ENCODE measurements at regions not wholly inside any gene's neighbourhood (a gene's known extent, or its start where the extent isn't known, plus 50 kb on each side); places are given as distances from the start of the nearest gene placed in this dataset.

DNA sequence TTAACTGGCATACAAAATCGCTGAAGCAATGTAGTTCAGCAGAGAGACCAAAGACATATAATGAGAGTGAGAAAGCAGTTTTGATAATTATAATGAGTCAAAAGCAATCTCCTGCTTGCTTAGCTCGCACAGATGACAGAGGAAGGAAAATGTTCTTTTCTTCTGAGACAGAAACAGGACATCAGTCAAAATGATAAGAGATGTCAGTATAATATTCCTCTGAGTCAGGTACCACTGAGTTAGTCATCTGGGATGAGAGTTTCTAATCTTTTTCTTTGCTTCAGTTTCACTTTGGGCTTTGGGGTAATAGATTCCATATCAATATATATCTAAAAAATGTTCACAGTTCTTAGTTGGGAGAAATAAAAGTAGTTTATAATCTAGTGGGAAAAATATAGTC lies 387.2 kb downstream of the PCDH7 start:
- Mint-ChIP-seq H3K36me3 (ENCODE audit: insufficient read depth, unreplicated experiment) (no peaks in the 10 kb centered on the region), H3K4me3 (ENCODE audit: unreplicated experiment) (no peak overlapping the region), H3K9me3 (ENCODE audit: unreplicated experiment) (no peaks in the 10 kb centered on the region), H3K27ac (ENCODE audit: low read depth, unreplicated experiment) (no peak overlapping the region), H3K4me1 (ENCODE audit: insufficient read depth, unreplicated experiment) (no peaks in the 10 kb centered on the region), H3K27me3 (ENCODE audit: insufficient read depth, unreplicated experiment) (no peaks in the 10 kb centered on the region)
- ChIA-PET CTCF (no interaction called here), POLR2A (no interaction called here)
- intact Hi-C loops (cut with micrococcal nuclease) = no loop called here
- DNase-seq (ENCODE audit: unreplicated experiment) = no peak
- TF ChIP-seq, protein P1, sequence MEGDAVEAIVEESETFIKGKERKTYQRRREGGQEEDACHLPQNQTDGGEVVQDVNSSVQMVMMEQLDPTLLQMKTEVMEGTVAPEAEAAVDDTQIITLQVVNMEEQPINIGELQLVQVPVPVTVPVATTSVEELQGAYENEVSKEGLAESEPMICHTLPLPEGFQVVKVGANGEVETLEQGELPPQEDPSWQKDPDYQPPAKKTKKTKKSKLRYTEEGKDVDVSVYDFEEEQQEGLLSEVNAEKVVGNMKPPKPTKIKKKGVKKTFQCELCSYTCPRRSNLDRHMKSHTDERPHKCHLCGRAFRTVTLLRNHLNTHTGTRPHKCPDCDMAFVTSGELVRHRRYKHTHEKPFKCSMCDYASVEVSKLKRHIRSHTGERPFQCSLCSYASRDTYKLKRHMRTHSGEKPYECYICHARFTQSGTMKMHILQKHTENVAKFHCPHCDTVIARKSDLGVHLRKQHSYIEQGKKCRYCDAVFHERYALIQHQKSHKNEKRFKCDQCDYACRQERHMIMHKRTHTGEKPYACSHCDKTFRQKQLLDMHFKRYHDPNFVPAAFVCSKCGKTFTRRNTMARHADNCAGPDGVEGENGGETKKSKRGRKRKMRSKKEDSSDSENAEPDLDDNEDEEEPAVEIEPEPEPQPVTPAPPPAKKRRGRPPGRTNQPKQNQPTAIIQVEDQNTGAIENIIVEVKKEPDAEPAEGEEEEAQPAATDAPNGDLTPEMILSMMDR (IDR thresholded peaks at IDR 0.05; ENCODE audit: unreplicated experiment) = no peak
- no TSS peak for BruUV-seq (replicated peaks)

DNA sequence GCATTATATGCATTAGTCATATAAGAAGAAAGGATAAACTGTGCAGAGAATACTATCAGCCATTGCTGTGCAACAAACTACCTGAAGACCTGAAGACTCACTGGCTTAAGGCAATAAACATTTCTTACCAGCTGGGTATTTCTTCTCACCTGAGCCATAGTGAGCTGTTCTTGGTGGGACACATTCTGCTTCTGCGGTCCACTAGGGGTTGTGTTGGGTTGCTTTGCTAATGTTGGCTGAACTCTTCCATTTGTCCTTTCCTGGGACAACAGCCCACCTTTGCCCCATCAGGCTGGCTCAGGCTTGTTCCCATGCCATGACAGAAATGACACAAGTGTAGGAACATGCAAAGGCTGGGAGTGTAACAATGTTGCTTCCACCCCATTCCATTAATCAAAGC lies 388.6 kb downstream of the PCDH7 start:
- no peak for DNase-seq (ENCODE audit: unreplicated experiment)
- Mint-ChIP-seq H3K4me1 (ENCODE audit: insufficient read depth, unreplicated experiment) (no peaks in the 10 kb centered on the region), H3K36me3 (ENCODE audit: insufficient read depth, unreplicated experiment) (no peaks in the 10 kb centered on the region), H3K27ac (ENCODE audit: low read depth, unreplicated experiment) (no peak overlapping the region), H3K9me3 (ENCODE audit: unreplicated experiment) (no peaks in the 10 kb centered on the region), H3K27me3 (ENCODE audit: insufficient read depth, unreplicated experiment) (no peaks in the 10 kb centered on the region), H3K4me3 (ENCODE audit: unreplicated experiment) (no peak overlapping the region)
- intact Hi-C loops (cut with micrococcal nuclease) = no loop called here
- ChIA-PET POLR2A (no interaction called here), CTCF (no interaction called here)
- TF ChIP-seq, protein P1 (IDR thresholded peaks at IDR 0.05; ENCODE audit: unreplicated experiment) = no peak
- BruUV-seq (replicated peaks) = no TSS peak

DNA sequence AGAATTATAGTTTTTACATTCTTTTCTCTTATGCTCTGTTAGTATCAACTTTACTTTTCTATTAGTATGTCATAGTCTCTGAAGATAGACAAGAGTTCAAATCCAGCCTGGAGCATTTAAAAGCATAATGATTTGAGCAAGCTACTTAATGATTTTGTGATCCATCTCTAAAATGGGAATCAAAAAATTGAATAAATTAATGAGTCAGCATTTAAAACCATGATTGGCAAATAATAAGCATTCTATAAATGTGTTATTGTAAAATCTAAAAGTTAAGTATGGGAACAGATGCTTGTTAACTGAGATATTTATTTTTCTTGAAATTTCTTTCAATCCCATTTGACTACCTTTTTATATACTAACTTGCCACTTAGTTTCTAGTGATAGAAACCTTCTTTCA lies 391.6 kb downstream of the PCDH7 start:
- TF ChIP-seq, protein P1 (IDR thresholded peaks at IDR 0.05; ENCODE audit: unreplicated experiment) = no peak
- no peak overlapping the region for H3K27ac Mint-ChIP-seq (ENCODE audit: low read depth, unreplicated experiment)
- DNase-seq (ENCODE audit: unreplicated experiment) = no peak
- no peaks in the 10 kb centered on the region for H3K36me3 Mint-ChIP-seq (ENCODE audit: insufficient read depth, unreplicated experiment)
- BruUV-seq (replicated peaks) = no TSS peak
- no peaks in the 10 kb centered on the region for H3K4me1 Mint-ChIP-seq (ENCODE audit: insufficient read depth, unreplicated experiment)
- H3K4me3 Mint-ChIP-seq (ENCODE audit: unreplicated experiment) = no peak overlapping the region
- POLR2A ChIA-PET = no interaction called here
- CTCF ChIA-PET = interaction anchor here (0.6 kb wide), 1 partner anchor 8 kb away, joined by 3 read pairs; no protein-coding TSS in a partner anchor
- H3K9me3 Mint-ChIP-seq (ENCODE audit: unreplicated experiment) = no peaks in the 10 kb centered on the region
- no peaks in the 10 kb centered on the region for H3K27me3 Mint-ChIP-seq (ENCODE audit: insufficient read depth, unreplicated experiment)
- intact Hi-C loops (cut with micrococcal nuclease) = no loop called here

DNA sequence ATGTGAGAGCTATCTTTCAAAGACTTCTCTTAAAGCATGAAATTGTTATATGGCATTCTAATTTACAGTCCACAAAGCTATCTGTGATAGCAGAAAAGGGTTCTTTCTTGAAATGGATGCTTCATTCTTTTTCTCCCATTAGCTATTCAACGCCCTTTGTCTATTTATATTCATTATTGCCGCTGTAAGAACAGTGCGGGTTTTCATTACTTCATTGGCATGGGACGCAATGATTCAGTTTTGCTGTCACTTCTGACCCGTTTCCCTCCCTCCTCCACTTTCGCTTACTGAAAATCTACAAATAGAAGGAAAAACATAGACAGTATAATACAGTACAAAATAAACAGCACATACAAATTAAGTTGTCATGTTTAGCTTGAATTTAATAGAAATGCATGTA lies 394.6 kb downstream of the PCDH7 start:
- no peak for DNase-seq (ENCODE audit: unreplicated experiment)
- H3K4me1 Mint-ChIP-seq (ENCODE audit: insufficient read depth, unreplicated experiment) = no peaks in the 10 kb centered on the region
- no peaks in the 10 kb centered on the region for H3K36me3 Mint-ChIP-seq (ENCODE audit: insufficient read depth, unreplicated experiment)
- CTCF ChIA-PET = interaction anchor here (0.6 kb wide), 1 partner anchor 183 kb away, joined by 4 read pairs; no protein-coding TSS in a partner anchor
- POLR2A ChIA-PET = interaction anchor here (0.6 kb wide), 1 partner anchor 204 kb away, joined by 3 read pairs; no protein-coding TSS in a partner anchor
- H3K4me3 Mint-ChIP-seq (ENCODE audit: unreplicated experiment) = no peak overlapping the region
- BruUV-seq (replicated peaks) = no TSS peak
- no peak overlapping the region for H3K27ac Mint-ChIP-seq (ENCODE audit: low read depth, unreplicated experiment)
- H3K9me3 Mint-ChIP-seq (ENCODE audit: unreplicated experiment) = no peaks in the 10 kb centered on the region
- H3K27me3 Mint-ChIP-seq (ENCODE audit: insufficient read depth, unreplicated experiment) = no peaks in the 10 kb centered on the region
- intact Hi-C loops (cut with micrococcal nuclease) = no loop called here
- TF ChIP-seq, protein P1 (IDR thresholded peaks at IDR 0.05; ENCODE audit: unreplicated experiment) = no peak

Measured in MCF 10A (cell line).